HG03378 (cell line): ENCODE measurements at regions not wholly inside any gene's neighbourhood (a gene's known extent, or its start where the extent isn't known, plus 50 kb on each side); places are given as distances from the start of the nearest gene placed in this dataset.

Experiments
- ATAC-seq: cut with Tn5 transposase; IDR thresholded peaks from one replicate; pipeline ENCODE4 v1.9.1; 2021; ENCODE audit warnings: mild to moderate bottlenecking, moderate library complexity; ENCODE audit not compliant: unreplicated experiment

DNA sequence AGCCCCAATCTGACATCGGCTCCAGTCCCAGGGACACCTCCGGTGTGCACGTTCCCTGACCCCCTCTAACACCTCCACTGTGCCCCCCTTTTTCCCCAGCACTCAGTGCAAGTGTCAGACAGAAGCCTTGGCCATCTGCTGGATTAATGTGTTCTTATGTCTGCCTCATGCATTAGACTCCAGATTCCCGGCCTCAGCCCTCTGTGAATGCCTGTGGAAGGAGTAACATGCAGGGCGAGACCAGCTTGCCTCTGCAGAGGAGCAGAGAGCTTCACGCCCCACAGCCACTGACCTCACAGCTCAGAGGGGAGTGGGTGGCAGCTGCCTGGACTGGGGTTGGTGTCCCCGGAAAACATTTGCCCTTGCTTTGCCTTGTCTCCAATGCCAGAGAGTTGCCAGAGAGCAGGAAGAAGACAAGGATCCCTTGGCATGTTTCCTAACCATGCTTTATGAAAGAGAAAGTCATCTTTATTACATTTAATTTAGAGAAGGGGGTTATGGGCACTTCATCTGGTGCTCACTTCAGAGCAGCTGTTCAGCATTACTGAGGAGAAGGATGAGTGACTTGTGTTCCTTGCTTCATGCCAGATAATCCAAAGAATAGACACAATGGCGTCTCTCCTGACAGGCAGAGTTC is 91.6 kb upstream of the CXCL12 start:
- ATAC-seq: no peak

DNA sequence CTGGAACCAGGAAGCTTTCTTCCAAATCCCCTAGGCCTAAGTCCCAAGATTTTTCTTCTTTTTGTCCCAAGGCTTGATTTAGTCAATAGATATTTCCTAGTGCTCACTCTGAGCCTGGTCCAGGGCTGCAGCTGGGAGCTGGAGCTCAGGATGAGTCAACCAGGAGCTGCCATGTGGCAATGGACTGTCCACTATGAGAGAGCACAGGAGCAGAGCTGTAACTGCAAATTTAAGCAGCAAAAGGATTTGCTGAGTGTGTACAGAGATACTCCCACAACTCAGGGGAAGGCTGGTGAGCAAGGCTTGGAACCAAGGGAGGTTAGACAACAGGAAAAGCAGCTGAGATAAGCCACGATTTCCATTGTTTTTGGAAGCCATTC is 92.1 kb upstream of the CXCL12 start:
- no peak for ATAC-seq

DNA sequence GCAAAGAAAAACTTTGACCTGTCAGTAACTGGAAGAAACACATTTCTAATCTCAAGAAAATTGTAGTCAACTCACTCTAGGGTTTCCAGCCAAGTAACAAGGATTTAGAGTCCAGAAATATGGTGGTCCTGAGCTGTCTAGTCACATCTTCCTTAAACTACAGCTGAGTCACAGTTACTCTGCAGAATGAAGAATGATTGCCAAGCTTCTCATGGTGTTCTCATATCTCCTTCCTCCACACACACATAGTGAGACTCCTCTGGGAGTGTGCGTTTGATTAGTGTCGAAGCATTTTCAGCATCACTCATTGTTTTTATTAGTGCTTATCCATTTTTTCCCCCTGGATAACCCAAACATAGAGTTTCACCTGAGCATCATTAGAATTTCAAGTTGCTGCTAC is 93.1 kb upstream of the CXCL12 start:
- no peak for ATAC-seq

DNA sequence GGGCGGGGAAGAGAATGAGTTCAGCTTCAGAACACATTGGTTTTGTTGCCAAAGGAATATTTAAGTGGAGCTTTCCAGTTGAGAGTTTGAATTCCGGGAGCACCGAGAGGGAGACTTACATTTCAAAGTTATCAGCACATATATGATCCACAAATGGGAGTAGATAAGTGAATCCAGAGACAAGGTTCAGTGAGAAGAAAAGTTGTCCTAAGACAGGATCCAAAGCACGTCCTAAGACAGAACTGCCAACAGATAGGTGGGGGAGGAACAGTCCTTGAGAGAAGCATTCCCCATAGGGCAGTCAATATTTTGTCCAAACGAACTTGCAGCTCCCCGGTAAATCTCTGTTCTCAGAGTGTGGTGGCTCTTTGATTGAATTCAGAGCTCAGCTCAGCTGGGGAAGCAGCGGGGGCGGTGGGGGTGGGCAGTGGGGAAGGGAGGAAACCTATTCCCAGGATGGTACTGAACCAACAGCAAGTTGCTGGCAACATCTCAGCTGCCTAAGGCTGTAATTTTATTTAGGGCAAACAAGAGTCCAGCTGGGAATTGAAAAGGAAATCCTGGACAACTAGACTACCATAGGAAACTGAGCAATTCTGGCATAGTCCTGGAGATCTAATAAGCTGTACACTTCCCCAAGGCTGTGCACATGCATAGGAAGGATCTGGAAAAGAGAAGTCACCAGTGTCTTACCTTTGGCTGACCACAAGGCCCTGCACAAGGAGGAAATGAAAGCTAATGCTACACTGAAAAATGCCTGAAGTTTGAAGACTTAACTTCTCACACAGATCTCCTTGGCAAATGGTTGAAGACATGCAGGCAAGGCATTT is 94.2 kb upstream of the CXCL12 start:
- ATAC-seq: no peak

DNA sequence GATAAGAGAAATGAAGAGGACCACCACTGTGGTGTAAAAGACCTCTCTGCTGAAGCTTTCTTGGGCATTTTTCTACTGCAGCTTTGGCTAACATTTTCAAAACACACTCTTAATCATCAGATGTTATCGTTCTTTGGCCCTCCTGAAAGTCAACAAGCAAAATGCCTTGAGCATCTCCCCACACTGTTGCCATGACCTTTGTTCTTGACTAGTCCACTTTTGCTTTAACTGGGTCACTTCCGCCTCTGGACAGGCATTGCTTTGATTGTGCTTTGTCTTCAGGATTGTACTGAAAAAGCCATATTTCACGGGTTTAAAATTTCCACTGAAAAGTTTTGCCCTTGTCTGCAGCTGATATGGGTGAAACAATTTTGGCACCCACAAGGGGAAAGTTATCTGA is 107.8 kb upstream of the CXCL12 start:
- ATAC-seq: no peak

DNA sequence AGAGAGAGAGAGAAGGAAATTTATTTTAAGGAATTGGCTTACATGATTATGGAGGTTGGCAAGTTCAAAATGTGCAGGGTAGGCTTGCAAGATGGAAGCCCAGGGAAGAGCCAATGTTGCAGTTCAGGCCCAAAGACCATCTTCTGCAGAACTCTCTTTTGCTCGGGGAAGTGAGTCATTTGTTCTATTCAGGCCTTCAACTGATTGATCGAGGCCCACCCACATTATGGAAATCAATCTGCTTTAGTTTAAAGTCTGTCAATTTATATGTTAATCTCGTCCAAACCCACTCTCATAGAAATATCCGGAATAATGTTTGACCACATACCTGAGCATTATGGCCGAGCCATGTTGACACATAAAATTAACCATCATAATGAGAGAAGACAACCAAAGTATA is 113.3 kb upstream of the CXCL12 start:
- ATAC-seq: no peak

DNA sequence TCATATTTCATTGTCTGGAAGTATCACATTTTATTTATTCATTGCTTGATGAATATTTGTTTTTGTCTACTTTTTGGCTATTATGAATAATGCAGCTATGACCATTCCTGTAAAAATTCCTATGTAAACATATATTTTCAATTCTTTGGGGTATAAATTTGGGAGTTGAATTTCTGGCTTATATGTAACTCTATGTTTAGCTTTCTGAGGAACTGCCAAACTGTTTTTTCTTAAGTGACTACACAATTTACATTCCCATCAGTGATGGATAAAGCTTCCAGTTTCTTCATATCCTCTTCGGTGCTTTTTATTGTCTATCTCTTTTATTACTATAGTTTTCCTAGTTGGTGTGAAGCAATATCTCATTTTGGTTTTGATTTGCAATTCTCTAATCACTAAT is 115.6 kb upstream of the CXCL12 start:
- ATAC-seq: no peak

DNA sequence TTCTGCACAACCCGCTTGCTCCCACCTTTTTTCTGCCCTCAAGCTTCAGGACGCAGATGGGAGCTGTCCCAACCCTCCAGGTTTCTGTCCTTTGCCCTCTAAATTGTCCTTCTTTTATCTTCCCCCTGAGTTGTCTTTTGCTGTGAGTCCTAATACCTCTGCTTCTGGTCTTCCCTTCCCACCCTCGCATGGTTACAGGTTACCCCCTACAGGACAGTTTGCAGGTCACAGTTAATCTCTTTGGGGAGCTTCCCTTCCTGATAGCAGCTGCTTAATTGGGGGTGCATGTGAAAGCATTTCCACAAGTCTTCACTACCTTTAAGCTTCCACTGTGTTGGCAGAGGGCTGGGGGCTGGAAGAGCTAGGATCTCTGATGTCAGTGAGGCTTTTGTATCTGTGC is 121.5 kb upstream of the CXCL12 start:
- ATAC-seq: no peak

DNA sequence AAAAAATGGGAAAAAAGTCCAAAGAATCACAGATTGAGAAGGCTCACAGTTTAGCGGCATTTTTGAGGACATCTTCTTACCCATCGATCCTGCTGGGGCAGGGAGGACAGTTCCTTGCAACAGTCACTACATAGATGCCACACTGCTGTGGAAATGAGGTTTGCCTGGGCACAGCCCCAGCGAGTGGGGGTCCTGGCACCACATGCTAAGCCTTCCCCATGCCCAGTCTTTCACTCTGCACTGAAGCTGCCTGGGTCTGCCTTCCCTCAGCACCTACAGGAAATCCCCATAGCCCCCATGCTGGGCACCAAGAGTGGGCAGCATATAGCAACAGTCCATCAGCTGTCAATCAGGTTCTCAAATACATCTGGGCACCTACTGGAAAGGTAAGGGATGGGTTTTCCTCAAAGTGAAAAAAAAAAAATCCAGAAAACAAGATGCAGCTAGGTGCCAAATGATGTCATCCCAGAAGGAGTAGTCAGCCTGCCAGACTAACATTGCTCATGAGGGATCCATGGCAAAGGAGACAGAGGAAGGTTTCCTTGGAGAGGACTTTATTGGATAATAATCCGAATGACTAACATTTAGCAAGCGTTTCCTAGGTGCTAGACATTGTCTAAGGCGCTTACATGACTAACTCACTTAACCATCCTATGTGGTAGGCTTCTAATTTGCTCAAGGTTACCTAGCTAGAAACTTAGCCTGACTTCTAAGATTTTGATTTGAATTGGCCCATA is 125.7 kb upstream of the CXCL12 start:
- no peak for ATAC-seq

DNA sequence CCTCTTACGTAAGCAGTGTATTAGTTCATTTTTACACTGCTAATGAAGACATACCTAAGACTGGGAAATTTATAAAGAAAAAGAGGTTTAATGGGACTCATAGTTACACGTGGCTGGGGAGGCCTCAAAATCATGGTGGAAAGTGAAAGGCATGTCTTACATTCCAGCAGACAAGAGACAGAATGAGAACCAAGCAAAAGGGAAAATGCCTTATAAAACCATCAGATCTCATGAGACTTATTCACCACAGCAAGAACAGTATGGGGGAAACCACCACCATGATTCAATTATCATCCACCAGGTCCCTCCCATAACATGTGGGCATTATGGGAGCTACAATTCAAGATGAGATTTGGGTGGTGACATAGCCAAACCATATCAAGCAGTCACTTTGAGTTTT is 126.3 kb upstream of the CXCL12 start:
- no peak for ATAC-seq

DNA sequence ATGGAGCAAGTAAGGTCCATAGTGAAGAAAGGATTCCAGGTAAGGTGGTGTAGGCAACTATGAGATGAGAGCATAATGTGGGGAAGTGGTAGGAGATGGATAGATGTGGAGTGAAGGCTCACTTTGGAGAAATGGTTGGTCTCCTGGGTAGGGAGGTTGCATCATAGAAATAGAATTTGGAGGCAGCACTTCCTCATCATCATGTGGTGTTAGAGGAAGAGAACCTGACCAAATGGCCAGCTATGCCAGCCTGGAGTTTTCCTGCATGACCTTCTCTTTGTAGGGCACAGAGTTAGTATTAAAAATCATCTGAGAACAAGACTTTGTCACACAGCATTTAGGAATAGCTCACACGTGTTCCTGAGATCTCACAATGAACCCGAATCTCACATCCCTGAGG is 126.7 kb upstream of the CXCL12 start:
- no peak for ATAC-seq

DNA sequence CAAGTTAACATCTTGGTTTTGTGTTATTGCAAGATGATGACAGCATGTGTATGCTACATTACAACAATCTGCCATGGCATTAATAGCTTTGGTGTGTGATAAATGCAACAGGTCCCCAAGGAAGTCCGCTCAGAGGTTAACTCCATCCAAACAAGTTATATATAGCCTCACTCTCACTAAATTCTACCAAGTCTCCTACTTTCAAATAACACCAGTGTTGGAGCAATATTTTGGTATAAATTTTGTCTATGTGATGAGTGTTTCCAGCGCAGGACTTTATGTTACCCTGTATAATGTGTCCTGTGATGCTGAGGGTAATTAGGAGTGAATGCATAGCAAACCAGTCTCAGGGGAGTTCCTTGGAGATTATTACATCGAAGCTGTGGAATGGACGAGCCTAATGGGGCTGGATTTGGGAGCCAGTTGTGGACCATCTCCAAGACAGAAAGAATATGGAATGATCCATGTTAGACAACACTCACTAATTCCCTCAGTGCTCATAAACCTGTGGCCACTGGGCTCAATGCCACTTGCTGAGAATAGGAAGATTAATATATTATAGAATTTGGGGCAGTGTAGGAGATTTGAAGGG is 127.6 kb upstream of the CXCL12 start:
- ATAC-seq: no peak

DNA sequence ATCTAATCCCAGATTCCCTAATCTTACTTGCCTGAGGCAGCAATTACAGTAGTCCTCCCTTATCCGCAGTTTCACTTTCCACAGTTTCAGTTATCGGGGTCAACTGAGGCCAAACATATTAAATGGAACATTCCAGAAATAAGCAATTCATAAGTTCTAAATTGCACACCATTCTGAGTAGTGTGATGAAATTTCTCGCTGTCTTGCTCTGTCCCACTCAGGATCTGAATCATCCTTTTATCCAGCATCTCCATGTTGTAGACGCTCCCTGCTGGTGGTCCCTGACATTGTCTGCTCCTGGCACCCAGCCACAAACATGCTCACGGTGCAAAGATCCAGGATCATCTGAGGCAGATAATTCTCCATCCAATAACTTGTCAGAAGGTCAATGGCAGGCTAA is 128.7 kb upstream of the CXCL12 start:
- ATAC-seq: no peak

DNA sequence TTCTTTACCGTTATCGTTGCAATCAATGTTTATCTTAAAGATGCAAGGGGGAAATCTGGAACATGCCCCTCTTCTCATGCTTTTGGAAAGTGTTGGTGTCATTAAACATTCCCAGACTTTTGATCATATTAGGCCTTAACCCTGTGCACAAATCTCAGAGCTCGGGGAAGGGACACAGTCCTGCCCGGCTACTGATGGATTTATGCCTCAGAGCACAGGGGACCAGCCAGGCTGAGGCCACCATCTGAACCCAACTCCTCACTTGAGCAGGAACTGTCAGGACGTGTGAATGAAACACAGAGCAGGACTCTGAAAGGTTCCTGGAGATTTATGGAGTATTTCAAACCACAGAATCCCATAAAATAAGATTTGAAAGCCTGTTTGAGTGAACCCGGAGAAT is 132.0 kb upstream of the CXCL12 start:
- ATAC-seq: no peak

DNA sequence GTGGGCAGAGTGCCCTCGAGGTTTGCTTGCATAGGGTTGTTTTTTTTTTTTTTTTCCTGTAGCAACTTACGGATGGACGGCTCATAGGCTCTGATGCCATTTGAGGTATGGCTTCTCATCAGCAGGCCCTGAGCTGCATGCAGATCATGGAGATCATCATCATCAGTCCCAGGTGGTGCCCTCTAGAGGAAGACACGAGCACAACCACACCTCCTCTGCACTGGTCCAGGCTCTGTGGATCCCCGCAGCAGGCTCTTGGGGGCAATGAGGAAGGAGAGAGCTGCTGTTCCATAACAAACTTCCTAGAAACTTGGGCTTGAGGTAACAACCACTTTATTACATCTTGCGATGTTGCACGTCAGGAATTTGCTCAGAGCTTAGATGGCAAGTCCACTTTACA is 132.7 kb upstream of the CXCL12 start:
- no peak for ATAC-seq

DNA sequence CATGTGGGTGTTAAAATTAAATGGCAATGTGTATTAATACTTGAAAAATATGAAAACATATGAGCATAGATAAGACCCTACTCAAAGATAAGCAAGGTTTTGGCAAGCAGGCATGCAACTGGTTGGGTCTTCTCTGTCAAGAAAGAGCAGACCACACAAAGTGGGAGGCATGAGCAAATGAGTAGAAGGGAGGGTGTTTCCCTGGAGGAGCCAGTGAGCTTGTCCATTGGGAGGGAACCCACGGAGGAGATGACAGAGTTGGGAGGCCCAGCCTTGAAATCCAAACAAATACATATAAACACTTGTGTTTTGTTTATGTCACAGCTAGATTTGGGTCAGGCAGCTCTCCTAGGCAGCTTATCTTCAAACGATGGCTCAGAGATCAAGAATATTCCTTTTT is 134.5 kb upstream of the CXCL12 start:
- ATAC-seq: no peak

DNA sequence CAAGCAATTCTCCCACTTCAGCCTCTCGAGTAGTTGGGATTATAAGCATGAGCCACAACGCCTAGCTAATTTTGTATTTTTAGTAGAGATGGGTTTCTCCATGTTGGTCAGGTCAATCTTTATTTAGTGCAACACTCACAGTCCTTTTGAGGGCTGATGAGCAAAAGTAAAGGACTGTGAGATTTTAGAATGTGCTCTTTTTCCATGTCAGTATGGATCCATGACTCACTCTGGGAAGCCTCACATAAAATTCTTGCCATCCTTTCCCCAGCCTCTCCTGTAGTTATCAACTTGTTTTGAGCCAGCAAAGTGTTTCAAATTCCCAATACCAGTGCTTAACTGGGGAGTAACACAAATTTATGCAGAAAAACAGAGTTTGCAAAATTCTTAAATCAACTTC is 135.8 kb upstream of the CXCL12 start:
- ATAC-seq: no peak

DNA sequence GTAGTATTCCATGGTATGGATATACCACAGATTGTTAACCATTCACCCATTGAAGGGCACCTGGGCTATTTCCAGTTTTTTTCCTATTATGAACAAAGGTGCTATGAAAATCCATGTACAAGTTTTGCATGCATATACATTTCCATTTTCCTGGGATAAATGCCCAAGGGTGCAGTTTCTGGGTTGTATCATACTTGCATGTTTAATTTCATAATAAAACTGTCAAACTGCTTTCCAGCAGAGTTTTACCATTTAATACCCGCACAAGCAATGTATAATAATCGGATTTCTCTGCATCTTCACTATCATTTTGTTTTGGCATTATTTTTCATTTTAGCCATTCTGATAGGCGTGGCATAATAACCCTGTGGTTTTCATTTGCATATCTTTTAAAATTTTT is 154.3 kb upstream of the CXCL12 start:
- no peak for ATAC-seq

DNA sequence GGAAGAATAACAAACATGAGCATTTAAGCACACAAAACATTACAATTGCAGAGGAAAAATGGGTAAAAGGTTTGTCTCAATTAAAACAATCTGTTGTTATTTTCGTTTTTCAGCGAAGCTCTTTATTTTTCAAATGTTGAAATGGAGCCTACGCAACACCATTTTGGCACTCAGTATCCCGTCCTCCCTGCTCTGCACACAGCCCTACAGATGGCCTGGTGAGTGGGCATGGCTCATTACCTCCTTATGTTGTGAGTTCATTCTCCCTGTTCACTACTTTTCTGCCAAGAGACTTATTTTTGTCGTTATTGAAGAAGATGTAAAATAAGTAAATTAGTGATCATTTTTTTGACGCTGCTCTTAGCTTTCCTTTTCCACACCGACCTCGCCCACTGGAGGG is 167.8 kb upstream of the CXCL12 start:
- ATAC-seq: no peak

DNA sequence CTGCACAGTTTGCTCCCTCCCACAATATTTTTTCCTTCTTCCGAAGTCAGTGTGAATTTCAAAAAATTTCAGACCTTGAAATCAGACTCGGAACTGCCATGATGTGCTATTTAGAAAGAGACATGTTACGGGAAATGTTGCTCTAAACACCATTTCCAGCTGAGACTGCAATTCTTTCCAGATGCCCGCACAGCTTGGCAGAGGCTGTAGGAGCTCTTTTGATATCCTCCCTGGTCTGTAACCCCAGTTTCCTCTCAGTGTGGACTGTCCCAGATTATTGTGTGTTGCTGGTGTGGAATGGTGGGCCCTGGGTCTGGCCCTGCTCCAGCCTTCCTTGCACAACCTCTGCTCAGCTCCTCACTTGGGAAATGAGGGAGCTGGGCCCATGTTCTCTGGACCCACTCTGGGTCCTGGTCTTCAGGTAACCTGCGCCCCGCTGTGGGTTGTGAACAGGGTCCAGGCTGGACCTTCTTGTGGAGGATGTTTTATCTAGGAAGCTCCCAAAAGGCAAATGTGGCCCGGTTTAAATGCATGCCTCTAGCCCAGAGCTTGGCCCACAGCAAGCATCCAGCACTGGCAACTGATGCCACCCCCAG is 172.8 kb upstream of the CXCL12 start:
- ATAC-seq: no peak

DNA sequence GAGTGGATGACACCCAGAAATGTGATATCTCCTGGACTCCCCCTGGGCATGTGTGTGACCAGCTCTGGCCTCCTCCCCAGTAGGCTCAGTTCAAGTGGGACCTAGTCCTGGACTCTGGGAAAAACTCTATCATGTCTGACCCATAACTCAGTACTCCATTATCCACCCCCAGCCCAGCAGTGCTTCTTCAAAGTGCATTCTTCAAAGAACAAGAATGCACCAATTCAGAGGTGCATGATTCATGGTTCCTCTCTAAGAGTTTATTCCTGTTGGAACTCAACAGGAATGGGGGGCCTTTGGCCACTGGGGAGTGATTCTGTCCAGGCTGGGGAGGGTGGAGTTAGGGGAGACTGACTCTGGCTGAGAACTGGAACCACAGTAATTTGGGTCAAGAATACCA is 173.6 kb upstream of the CXCL12 start:
- no peak for ATAC-seq
